ENCODE measurements at regions not wholly inside any gene's neighbourhood (a gene's known extent, or its start where the extent isn't known, plus 50 kb on each side); places are given as distances from the start of the nearest gene placed in this dataset.

DNA sequence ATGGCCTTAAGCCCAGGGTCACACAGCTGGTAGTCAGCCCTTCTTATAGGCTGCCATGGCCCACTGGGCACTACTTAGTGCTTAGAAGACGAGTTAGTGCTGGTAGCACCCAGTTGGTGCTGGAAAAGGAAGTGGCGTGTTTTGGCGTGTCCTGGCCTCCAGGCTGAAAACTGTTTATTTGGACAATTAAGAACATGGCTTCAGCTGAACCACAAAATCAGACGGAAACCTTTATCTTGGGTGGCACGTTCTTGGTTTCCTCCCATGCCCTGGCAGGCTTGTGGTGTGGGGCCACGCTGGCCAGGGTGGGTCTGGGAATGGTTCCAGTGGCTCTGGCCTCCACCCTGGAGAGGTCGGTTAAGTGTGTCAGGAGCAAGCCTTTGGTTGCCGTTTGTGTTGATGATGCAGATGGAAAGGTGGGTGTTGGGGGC, 141.5 kb upstream of the HAAO start:
- DNase-seq: no peak

DNA sequence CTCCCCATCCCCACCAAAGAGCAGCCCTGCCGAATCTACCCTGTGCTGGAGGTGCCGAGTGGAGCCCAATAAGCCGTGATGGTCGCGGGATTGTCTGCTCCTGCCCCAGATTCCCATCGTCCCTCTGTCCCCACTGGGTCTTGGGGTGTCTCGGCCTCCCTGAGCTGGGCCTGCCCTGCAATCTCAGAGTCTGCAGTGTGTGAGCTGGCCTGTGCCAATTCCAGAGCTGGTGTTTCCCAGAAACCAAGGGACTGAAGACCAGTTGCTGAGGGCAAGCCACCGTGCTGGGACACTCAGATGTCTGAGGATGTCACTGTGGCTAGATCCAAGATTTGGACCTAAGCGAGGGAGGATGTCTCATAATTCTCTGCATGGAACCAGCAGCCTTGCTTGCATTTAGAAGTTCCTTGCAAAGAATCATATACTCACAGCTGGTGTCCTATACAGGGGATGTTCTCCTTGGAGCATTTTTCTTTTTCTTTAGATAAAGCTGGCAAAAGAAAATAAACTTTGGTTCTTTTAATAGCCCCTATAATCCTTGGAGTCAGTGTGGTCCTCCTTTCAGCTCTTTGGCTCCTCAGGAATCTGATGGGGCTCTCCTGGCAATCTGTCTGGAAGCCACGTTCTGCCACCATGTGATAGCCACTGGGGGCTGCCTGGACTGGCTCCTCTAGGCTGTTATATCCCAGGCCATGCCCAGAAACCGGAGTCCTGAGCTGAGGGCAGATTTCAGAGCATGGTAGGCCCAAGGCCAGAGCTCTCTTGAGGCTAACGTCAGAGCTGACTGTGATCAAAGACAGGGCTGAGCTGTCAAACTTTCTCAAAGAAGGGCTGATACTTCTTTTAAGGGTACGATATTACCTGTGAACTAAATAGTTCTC, 140.1 kb upstream of the HAAO start:
- DNase-seq: no peak

DNA sequence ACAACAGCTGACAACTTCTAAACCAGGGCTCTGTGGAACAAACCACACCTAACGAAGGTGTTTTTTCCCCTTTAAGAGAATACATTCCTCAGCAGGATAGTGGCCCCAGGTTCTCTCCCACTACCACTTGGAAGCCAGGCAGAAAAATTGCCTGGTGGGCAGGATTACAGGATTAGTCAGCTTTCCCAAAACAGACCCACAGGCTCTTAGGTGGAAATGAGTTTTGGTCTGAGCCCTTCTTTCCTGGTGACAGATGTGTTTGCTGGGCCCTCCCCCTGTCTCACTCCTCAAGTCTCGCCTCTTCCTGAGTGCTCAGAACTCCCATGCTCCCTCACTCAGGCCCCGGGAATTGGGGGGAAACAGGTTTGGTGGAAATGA, 139.4 kb upstream of the HAAO start:
- DNase-seq: no peak

DNA sequence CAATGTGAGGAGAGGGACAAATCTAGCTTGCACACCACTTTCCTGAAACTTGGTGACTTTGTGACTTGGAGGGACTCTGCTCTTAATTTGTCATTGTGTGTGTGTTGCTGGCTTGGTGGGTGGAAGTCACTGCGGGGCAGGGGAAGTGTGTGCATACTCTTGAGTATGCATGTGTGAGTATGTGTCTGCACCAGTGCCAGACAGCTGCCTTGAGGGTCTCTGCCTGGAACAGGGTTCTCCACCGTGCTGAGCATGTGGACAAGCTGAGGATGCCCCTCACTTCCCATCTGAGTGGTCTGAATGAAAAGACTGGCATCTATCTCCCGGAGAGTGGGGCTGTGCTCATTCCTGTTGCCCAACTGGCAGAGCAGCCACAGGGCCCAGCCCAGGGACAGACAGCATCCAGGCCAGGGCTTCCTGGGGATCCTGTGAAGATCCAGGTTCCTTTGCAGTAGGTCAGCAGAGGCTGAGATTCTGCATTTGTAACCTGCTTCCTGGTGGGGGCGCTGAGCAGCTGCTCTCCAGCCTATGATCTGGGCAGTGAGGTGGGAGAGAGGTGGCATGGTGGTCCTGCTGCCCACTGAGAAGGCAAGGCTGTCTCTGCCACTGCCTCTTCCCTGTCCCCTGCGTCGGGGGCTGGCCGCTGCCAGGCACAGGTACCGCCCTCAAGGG, 138.9 kb upstream of the HAAO start:
- no peak for DNase-seq

DNA sequence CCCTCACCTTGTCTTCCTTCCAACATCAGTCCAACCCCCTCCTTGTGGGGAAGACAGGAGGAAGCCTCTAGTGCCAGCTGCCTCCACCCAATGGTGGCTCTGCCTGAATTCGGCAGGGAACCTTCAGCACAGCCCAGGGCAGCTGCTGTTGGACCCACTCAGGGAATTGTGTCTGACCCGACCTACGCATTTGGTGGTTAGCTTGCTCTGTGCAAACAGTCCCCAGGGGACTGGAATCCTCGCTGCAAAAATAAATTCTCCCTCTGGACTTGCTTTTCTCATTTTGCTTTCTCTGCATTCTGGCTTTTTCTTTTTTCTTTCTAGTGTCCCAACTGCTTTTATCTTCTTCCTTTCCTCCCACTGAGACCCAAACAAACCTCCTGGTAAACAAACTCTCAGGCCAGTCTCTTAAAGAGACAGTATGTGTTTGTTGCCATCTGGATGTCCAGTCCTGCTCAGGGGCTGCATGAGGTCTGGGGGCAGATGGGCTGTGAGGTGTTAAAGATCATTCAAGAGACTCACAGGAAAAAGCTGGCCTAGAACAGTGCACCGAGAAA, 137.7 kb upstream of the HAAO start:
- DNase-seq: no peak

DNA sequence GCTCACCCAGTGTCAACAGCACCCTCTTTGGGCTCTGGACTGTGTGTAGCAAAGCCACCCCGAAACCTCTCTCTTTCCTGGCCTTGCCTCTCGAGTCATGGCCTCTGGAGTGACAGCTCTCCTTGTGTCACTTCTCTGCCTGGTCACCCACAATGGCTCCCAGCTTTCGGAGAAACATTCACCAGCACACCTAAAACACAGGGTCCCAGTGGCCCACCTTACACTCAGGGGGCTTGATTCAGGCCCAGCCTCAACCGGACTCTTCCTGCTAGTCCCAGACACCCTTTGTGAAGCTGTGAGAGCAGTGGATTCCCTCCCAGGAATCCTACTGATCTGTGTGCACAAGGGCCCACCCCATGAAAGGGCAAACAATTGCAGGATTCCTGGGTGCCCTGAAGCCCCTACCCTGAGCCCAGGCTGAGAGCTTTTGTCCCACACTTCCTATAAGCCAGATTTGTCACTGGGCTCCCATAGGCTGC, 137.2 kb upstream of the HAAO start:
- no peak for DNase-seq

GRCh38 chr2:42928692-42929545, 136.5 kb upstream of the HAAO start:
- no peak for DNase-seq

GRCh38 chr2:42928161-42928691, 135.8 kb upstream of the HAAO start:
- no peak for DNase-seq

- no peak for DNase-seq
Observed at GRCh38 chr2:42927334-42928160, 135.2 kb upstream of the HAAO start.

- DNase-seq: no peak
Observed at GRCh38 chr2:42926434-42927333, 134.3 kb upstream of the HAAO start.

GRCh38 chr2:42925742-42926433, 133.5 kb upstream of the HAAO start:
- no peak for DNase-seq

DNA sequence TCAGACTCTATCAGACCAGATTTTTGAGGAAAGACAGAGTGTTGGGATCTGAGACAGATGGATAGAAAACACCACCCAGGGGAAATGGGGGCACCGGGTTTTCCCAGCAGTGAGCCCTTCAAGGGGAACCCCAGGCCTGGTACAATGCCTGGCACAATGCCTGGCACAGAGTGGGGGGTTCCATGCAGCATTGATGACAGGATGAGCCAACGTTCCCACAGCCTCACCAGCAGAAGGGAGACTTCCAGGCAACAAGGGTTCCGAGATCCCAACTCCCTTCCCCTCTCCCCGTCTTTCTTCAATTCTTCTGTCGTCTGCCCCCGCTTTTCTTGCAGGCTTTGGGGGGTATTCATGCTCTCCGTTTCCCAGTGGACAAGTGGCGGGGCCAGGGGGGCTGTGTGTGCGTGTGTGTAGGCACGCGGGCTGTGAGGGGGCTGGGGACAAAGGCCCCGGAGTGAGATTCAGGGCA, 132.1 kb upstream of the HAAO start:
- no peak for DNase-seq

DNA sequence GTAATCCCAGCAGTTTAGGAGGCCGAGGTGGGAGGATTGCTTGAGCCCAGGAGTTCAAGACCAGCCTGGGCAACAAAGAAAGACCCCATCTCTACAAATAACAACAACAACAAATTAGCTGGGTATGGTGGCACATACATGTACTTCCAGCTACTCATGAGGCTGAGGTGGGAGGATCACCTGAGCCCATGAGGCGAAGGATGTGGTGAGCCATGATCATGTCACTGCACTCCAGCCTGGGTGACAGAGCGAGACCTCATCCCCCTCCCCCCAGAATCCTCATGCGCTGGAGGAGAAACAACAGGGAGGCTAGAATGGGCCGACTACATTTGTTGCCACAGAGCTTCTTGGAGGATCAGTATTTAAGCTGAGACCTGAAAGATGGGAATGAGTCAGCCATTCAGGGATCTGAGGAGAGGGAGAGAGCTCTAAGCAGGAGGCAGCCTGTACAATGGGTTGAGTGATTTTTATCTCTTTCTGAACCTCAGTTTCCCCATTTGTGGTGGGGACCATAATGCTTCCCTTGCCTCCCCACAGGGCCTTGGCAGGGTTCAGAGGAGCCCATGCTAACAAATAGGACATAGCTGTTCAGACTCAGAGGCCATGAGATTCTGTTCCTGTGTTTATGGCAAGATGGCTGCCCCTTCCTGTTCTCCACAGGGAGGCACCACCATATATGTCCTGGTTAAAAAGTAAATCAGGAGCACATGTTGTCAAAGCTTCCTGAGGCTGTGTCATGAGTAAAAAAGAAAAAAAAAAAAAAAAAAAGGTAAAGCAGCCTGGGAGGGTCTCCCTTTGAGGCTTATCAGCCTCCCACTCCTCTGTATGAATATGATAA, 131.4 kb upstream of the HAAO start:
- DNase-seq: no peak

- no peak for DNase-seq
Observed at GRCh38 chr2:42922790-42923579, 130.6 kb upstream of the HAAO start.

- no peak for DNase-seq
Observed at GRCh38 chr2:42922293-42922692, 129.9 kb upstream of the HAAO start.

DNA sequence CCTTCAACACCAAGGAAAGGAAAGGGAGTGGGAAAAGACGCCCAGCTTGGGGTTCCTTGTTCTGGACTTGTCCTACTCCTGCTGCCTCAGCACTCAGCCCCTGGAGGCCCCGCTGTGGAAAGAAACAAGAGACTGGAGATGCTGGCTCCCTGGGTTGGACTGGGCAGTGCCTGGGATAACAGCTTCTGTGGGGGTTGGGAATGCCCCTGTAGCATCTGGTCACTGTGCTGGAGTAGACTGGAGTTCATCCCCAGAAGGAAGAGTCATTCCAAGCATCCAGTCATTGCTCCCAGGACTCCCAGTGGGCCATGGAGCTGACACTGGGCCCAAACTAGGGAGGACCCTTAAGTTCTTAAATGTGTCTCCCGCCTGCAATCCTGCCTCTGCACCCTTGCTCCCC, 129.3 kb upstream of the HAAO start:
- no peak for DNase-seq

- DNase-seq: no peak
Observed at GRCh38 chr2:42921147-42921520, 128.8 kb upstream of the HAAO start.

Measured in muscle of arm (tissue), 1 donor.